Upper lobe of right lung (tissue), 1 donor: ENCODE measurements at regions not wholly inside any gene's neighbourhood (a gene's known extent, or its start where the extent isn't known, plus 50 kb on each side); places are given as distances from the start of the nearest gene placed in this dataset.
A peak's percentile ranks its signal among the peaks of the same experiment; 100 is the strongest.

Experiments used
- ATAC-seq: fragments of 200-7000 bp; cut with Tn5 transposase; one replicate; pipeline ENCODE4 v1.9.1; 2020; ENCODE audit warnings: mild to moderate bottlenecking, moderate library complexity
- DNase-seq: peaks from one replicate; pipeline ENCODE4 v3.0.0-alpha.2; 2020
- H3K27ac ChIP-seq: fragments of 200-600 bp; one replicate; pipeline ENCODE4 v1.8.0; 2022
- H3K27me3 ChIP-seq: fragments of 200-600 bp; one replicate; pipeline ENCODE4 v1.8.0; 2022; ENCODE audit warnings: mild to moderate bottlenecking
- H3K36me3 ChIP-seq: fragments of 200-600 bp; one replicate; pipeline ENCODE4 v1.8.0; 2022
- H3K4me1 ChIP-seq: fragments of 200-600 bp; one replicate; pipeline ENCODE4 v1.8.0; 2022
- H3K4me3 ChIP-seq: fragments of 200-600 bp; one replicate; pipeline ENCODE4 v1.8.0; 2022; ENCODE audit warnings: mild to moderate bottlenecking
- H3K9me3 ChIP-seq: fragments of 200-600 bp; one replicate; pipeline ENCODE4 v1.8.0; 2022
- intact Hi-C: fragments of 100-400 bp; cut with DNase I; formaldehyde crosslinking; loops from one replicate; pipeline ENCODE4 v1.11.0; 2022
- TF ChIP-seq, protein P1 (sequence below): fragments of 200-600 bp; IDR thresholded peaks from one replicate; pipeline ENCODE4 v1.8.0; 2022; ENCODE audit warnings: antibody characterized with exemption
- donor health status: DM: no; HTN: yes; CAD: no; lungs with severe emphysema.

DNA sequence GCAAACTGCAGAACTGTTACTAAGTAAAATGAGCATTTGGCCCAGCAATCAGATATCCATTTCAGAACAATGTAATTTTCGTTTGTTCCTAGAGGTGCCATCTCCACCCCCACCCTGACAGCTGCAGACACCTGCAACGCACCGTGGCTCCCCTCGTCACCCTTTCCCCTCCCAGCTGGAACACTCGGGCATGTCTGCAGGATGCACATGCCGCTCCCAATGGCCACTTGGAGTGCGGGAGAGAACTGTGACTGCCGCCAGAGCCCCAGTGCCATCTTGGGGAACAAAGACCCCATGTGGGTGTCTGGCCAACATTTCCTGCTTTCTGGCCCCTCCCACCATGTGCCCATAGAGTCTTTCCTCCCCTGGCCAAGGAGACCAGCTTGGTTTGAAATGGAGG lies 436.2 kb downstream of the PCDH10 start:
- ATAC-seq (no peak), DNase-seq (no peak)
- no peak overlapping the region for H3K4me3 ChIP-seq
- H3K9me3 ChIP-seq, result no peaks in the 10 kb centered on the region
- TF ChIP-seq, protein P1, sequence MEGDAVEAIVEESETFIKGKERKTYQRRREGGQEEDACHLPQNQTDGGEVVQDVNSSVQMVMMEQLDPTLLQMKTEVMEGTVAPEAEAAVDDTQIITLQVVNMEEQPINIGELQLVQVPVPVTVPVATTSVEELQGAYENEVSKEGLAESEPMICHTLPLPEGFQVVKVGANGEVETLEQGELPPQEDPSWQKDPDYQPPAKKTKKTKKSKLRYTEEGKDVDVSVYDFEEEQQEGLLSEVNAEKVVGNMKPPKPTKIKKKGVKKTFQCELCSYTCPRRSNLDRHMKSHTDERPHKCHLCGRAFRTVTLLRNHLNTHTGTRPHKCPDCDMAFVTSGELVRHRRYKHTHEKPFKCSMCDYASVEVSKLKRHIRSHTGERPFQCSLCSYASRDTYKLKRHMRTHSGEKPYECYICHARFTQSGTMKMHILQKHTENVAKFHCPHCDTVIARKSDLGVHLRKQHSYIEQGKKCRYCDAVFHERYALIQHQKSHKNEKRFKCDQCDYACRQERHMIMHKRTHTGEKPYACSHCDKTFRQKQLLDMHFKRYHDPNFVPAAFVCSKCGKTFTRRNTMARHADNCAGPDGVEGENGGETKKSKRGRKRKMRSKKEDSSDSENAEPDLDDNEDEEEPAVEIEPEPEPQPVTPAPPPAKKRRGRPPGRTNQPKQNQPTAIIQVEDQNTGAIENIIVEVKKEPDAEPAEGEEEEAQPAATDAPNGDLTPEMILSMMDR, result no peak
- H3K36me3 ChIP-seq, result no peaks in the 10 kb centered on the region
- no peaks in the 10 kb centered on the region for H3K27me3 ChIP-seq
- intact Hi-C loops, result no loop called here
- H3K27ac ChIP-seq, result no peak overlapping the region
- H3K4me1 ChIP-seq, result no peaks in the 10 kb centered on the region

DNA sequence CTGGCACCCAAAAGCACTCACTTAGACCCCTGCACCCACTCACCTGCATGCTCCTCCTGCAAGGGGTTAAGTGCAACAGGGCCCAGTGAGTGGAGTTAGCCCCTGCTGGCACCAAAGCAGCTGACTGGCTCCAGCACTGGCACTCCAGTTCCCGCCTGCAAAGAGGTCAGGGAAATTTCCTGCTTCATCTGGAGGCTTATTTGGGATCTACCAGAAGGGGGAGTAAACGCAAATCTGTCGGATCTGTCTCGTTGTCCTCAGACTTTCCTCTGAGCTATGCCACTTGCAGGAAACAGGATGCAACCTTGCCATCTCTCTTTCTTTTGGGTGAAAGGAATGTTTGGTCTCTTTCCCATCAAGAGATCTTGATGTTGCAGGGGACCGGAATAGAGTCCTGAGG lies 435.6 kb downstream of the PCDH10 start:
- Histone ChIP-seq H3K9me3 (no peaks in the 10 kb centered on the region), H3K4me3 (no peak overlapping the region), H3K36me3 (no peaks in the 10 kb centered on the region), H3K4me1 (no peaks in the 10 kb centered on the region), H3K27me3 (no peaks in the 10 kb centered on the region), H3K27ac (no peak overlapping the region)
- ATAC-seq, result no peak
- TF ChIP-seq, protein P1, result no peak
- intact Hi-C loops, result no loop called here
- no peak for DNase-seq

- intact Hi-C loops, result no loop called here
- no peaks in the 10 kb centered on the region for H3K9me3 ChIP-seq
- H3K27me3 ChIP-seq, result no peaks in the 10 kb centered on the region
- ATAC-seq, result no peak
- H3K36me3 ChIP-seq, result no peaks in the 10 kb centered on the region
- DNase-seq, result no peak
- H3K4me1 ChIP-seq, result no peaks in the 10 kb centered on the region
- no peak overlapping the region for H3K4me3 ChIP-seq
- no peak overlapping the region for H3K27ac ChIP-seq
- TF ChIP-seq, protein P1, result no peak
Measured at GRCh38 chr4:133581996-133582619, 433.0 kb downstream of the PCDH10 start.

GRCh38 chr4:133574248-133574647 lies 425.2 kb downstream of the PCDH10 start:
- ATAC-seq (no peak), DNase-seq (no peak)
- TF ChIP-seq, protein P1, result no peak
- Histone ChIP-seq H3K4me3 (no peak overlapping the region), H3K27ac (no peak overlapping the region), H3K4me1 (no peaks in the 10 kb centered on the region), H3K27me3 (no peaks in the 10 kb centered on the region), H3K36me3 (no peaks in the 10 kb centered on the region), H3K9me3 (no peaks in the 10 kb centered on the region)
- intact Hi-C loops, result no loop called here

- Histone ChIP-seq H3K4me3 (no peak overlapping the region), H3K27ac (no peak overlapping the region), H3K4me1 (no peaks in the 10 kb centered on the region), H3K36me3 (no peaks in the 10 kb centered on the region), H3K9me3 (no peaks in the 10 kb centered on the region), H3K27me3 (no peaks in the 10 kb centered on the region)
- DNase-seq (no peak), ATAC-seq (no peak)
- intact Hi-C loops, result no loop called here
- TF ChIP-seq, protein P1, result no peak
Measured at GRCh38 chr4:133565379-133565778, 416.3 kb downstream of the PCDH10 start.

- Histone ChIP-seq H3K9me3 (no peaks in the 10 kb centered on the region), H3K4me3 (no peak overlapping the region), H3K27ac (no peak overlapping the region), H3K4me1 (no peaks in the 10 kb centered on the region), H3K27me3 (no peaks in the 10 kb centered on the region), H3K36me3 (no peaks in the 10 kb centered on the region)
- DNase-seq (peak; percentile 58), ATAC-seq (peak; percentile 45)
- intact Hi-C loops, result no loop called here
- TF ChIP-seq, protein P1, result no peak
Measured at GRCh38 chr4:133559987-133560386, 410.9 kb downstream of the PCDH10 start.
